SK-MEL-5 (cell line): ENCODE measurements at regions not wholly inside any gene's neighbourhood (a gene's known extent, or its start where the extent isn't known, plus 50 kb on each side); places are given as distances from the start of the nearest gene placed in this dataset.
"Not testable (repeated sequence)": the region's sequence is repeated elsewhere in the genome, so short reads cannot be mapped to it uniquely, and the experiment has no call there.

Source experiments
- DNase-seq: peaks from one replicate; pipeline ENCODE4 v3.0.0-alpha.2; 2016; ENCODE audit warnings: low read depth, low spot score
- in situ Hi-C: cut with HindIII; loops from 2 replicates; pipeline ENCODE4 v1.10.0; 2016; ENCODE audit warnings: low sequenced_read_pairs, high pct_unique_total_duplicates, low pct_unique_long_range_greater_than_20kb

DNA sequence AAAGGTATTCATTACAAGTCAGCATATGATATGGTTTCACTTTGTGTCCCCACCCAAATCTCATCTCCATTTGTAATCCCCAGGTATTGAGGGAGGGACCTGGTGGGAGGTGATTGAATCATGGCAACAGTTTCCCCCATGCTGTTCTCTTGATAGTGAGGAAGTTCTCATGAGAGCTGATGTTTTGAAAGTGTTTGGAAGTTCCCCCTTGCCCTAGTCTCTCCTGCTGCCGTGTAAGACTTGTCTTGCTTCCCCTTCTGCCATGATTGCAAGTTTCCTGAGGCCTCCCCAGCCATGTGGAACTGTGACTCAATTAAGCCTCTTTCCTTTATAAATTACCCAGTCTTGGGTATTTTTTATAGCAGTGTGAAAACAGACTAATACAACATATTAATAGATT is 213.7 kb upstream of the ADRA1D start:
- DNase-seq, in situ Hi-C loops: not testable (repeated sequence)

DNA sequence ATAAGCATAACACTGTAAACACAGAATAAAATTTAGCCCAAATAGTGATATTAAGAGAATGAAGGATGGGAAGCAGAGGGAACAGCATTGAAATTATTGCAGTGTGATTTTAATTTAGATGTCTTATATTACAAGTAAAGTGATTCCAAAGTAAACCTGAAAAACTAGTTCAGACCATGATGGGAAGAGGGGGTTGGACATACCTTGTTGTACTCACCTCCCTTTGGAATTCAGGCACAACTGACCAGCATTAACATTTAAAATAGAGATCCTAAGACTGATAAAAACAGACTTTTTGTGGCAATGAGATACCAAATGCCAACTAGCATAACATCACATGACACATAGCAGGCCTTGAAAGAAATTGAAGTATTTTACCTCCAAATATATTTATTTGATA is 210.0 kb upstream of the ADRA1D start:
- DNase-seq: no peak
- in situ Hi-C loops: no loop called here

DNA sequence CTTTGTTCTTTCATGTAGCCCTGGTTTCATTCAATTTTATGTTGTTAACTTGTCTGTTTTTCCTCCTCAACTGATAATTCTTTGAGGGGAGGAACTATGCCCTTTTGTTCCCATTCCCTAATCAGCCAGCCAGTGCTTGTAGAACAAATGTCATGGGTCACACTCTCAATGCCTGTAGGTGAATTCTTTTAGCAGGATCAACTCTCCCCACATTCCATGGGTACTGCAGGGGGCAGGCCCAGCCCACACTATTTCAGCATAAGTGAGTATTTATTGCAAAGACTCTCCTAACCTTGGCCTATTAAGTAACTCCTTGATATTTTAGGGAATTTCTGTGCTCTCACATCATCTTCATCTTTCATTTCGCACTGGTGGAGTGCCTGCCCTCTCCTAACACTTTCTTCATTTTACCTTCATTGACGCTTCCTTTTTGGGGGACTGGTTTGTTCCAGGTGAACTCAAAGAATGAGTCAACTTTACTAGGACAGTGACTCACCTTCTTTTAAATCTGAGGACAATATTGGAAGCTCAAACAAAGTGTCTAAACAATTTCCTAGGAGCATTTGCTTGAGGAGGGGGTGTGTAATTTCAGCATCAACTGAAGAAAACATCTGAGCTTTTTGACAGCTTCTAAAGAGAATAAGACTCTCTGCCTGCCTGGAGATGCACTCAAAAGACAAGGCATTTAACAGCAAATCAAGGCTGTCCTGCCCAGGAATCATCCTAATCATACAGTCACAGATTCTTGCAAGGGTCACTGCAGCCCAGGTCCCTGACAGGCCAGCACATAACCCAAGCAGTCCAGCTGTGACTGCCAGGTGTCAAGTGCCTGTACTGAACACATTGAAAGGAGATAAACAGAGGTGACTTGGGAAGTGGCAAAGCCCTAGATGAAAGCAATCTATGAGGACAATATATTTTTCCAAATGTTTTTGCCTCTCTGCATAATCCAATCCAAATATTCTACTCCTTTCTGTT is 208.8 kb upstream of the ADRA1D start:
- DNase-seq: no peak
- in situ Hi-C loops: no loop called here

DNA sequence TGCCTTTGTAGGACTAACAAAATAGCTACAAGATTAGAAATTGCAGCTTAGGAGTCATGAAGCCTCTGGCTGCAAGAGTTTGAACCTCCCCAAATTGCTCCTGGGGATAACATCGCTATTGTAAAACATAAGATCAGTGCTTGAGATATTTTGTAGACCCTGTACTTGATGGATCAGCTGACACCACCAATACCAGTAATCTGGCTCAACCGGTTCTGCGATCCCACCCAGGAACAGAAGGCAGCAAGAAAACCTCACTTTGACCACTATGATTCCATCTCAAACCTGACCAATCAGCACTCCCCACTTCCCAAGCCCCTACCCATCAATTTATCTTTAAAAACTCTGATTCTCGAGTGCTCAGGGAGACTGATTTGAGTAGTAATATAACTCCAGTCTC is 206.9 kb upstream of the ADRA1D start:
- DNase-seq: no peak
- in situ Hi-C loops: no loop called here

DNA sequence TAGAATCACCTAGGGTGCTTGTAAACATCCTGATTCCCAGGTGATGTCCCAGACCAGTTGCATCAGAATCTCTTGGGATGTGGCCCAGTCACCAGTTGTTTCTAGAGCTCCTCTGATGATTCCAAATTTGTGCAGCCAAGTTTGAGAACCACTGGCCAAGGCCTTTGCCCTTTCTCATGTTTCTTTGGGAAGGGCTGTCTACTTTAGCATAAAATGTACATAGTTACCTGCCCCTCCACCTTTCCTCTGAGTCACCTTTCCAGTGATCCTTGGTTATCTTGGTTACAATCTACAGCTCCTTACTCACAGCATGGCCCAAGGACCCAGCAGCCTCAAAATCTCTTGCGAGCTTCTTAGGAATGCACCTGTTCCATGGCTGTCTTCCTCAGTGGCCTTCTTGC is 206.2 kb upstream of the ADRA1D start:
- in situ Hi-C loops: no loop called here

DNA sequence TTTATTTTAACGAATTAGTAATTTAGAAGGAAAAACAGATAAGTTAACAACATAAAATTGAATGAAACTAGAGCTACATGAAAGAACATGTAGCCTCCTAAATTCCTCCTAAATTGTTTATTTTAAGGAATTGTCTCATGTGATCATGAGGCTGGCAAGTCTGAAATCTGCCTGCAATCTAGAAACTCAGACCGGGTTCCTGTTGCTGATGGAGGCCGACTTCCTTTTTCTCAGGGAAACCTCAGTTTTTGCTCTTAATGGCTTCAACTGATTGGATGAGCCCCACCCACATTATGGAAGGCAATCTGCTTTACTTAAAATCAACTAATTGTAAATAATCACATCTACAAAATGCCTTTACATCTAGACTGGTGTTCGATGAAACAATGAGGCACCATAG is 205.0 kb upstream of the ADRA1D start:
- in situ Hi-C loops: no loop called here
- no peak for DNase-seq

More for the DNA sequence above, 206.2 kb upstream of the ADRA1D start:
- DNase-seq: no peak

DNA sequence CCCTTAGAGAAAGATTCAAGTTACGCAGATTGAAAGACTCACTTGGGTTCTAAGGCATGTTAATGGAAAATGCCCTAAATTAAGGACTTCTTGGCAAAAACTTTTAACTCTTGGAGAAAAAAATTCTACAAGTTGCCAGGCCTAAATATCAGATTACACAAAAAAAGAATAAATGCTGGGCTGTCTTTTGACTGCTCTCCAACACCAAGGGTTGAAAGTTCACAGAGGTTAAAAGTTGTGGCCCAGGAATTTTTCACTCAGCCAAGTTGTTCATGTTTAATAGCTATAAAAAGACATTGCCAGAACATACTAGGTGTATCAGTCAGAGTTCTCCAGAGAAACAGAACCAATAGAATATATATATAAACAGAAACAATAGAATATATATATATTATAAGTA is 204.3 kb upstream of the ADRA1D start:
- DNase-seq: no peak

DNA sequence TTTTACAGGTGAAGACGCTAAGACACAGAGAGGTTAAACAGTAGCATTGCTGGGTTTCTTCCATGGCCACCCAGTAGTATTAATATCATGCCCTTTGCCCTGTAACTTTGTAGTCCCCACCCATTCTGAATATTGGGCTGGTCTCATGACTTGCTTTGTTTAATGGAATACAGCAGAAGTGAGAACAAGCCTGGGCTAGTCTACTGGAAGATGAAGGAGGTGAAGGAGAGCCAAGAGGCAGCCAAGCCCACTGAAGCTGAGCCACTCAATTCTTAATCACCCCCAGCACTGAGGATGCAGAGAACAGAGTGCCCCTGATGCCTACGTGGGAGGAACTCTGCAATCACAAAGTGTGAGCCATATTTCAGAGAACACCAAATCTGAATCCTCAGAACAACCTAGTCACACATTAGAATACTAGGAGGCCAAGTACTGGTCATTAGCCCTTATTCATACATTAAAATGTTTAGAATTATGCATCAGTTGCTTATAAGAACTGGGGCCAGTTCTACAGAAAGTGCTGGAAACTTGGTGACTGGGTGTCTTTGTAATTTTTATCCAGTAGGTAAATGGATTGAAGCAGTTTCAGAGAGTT is 202.5 kb upstream of the ADRA1D start:
- in situ Hi-C loops: no loop called here
- DNase-seq: no peak

More for the DNA sequence above, 204.3 kb upstream of the ADRA1D start:
- in situ Hi-C loops: no loop called here

DNA sequence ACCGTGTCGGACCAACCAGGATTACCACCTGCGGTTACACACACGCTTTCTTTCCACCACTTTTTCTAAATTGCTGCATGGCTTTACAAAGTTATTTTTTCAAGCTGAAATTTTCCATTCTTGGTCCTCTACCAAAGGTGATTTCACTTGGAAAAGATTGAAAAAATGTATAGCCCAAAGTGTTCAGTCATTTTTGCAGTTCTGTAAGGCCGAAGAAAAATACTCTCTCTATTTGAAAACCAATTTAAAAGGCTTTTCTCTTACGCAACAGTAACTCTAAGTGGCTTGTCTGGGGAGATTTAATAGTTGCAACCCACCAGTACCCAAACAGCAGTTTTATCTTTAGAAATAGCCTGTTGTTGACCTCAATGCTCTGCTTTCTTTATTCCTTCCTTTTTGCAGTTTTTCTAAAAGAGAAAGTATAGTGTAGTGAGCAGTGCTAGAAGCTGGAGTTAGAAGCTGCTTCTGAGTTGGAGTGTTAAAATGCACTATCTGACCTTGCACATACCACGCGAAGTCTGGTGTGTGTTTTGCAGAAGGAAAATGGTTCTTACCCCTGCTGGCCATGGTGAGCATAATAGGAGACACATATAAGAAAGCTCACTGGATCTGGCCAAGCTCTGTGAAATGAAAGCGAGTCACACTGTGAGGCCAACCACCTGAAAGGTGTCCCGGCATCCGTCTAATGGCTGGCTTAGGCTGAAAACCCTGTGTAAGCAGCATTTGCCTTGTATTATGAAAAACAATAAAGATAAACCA is 201.0 kb upstream of the ADRA1D start:
- in situ Hi-C loops: no loop called here
- peak; percentile 50 for DNase-seq

DNA sequence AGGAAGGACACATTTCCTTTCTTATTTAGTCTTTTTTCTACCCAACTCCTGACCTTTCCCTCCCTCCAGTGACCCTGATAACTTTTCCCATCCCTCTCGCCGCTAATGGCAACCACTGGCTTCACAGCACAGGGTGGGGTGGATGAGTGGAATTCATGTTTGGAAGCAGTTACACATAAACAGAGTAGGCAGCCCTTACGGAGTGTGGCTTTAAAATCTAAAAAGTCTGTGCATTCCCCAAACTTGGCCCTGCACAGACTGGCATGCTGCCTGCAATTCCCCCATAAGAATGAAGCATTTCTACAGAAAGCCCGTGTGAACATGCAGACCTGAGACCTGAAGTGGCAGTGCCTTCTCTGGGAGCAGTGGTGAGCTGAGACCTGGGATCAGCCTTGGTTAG is 196.7 kb upstream of the ADRA1D start:
- no peak for DNase-seq
- in situ Hi-C loops: no loop called here

DNA sequence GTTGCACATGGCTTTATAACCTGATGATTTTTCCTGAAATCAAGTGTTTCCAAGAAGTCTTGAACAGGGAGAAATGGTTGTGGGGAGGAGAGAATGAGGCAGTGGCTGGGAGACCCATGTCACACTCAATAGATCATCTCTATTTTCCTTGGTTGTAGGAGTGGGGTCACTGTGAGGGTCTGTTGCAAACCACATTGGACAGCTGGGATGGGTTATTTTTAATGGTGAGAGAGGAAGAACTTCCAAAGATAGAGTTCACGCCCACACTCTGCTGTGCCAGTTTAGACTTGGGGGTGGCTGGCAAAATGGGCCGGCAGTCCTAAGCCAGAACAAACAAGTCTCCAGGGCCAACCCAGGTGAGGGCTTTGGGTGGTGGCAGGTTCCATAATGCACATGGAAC is 196.2 kb upstream of the ADRA1D start:
- in situ Hi-C loops: no loop called here
- DNase-seq: no peak

DNA sequence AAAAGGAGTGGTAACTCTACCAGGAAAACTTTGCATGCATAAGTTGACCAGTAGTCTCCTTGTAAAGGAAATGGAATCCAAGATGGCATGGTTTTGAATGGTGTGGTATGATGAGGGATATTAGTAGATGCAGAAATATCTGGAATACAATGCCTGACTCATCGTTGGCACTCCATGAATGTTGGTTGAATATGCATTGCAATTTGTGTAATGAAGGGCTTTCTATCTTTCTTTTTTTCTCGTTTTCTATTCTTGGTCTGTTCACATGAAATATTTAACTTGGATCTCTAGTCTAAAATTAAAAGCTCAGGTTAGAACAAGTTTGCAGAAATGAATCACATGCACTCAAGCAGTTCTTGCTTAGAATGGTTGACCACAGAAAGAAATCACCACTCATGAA is 195.3 kb upstream of the ADRA1D start:
- in situ Hi-C loops: no loop called here
- no peak for DNase-seq

DNA sequence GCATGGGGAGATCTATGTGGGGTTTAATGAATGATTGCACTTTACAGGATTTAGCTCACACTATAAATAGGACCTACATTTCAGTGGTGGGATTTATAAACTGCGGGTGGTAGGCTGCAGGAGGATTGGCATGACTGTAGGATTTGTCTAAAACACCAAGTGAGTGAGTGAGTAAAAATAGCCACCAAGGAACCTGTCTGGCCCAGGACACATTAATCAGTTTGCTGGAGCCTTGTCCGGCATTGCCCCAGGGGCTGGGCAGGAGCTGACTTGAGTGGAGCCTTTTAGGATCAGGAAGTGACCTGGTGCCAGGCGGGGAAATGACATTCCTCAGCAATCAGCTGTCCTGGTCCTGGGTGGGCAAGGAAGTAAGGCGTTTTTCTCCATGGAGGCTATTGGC is 193.9 kb upstream of the ADRA1D start:
- no peak for DNase-seq
- in situ Hi-C loops: no loop called here

DNA sequence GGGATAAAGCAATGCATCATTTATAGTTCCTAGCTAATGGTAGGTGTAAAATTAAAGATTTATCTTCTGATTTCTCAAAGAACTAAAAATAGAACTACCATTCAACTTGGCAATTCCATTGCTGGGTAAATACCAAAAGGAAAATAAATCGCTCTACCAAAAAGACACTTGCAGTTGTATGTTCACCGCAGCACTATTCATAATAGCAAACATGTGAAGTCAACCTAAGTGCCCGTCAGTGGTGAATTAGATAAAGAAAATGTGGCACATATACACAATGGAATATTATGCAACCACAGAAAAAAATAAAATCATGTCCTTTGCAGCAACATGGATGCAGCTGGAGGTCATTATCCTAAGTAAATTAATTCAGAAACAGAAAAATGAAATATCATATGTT is 192.8 kb upstream of the ADRA1D start:
- in situ Hi-C loops: no loop called here
- no peak for DNase-seq

DNA sequence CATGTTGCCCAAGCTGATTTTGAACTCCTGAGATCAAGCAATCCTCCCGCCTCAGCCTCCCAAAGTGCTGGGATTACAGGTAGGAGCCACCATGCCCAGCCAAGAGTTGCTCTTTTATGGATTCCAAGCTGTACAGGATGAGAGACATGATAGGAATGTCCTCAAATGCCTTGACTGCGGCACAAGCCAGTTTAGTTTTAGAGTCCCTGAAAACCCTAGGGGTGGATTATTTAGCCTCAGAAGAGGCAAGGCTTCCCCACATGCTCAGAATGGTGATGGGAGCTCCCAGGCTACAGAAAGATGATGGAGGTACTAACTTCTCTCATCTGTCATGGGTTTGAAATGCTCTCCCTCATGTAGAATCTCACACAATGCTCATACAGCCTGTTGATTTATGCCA is 192.1 kb upstream of the ADRA1D start:
- no peak for DNase-seq
- in situ Hi-C loops: no loop called here

DNA sequence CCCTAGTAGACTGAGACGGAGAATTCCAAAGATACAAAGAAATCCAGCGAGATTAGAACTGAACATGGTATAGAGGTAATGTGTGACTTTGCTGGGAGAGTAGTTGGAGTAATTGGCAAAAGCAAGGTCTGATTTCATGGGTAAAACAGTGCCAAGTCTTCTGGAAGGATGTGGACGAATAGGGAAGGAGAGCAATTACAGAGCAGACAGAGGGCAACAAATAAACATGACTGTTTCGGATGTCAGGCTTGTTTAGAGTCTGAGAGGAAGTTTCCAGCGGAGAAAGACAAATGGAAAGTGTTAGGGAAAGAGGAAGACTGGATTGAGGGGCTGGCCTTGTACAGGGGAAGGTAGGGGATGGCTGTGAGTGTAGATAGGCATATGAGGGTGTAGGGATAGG is 190.4 kb upstream of the ADRA1D start:
- DNase-seq: no peak
- in situ Hi-C loops: no loop called here

DNA sequence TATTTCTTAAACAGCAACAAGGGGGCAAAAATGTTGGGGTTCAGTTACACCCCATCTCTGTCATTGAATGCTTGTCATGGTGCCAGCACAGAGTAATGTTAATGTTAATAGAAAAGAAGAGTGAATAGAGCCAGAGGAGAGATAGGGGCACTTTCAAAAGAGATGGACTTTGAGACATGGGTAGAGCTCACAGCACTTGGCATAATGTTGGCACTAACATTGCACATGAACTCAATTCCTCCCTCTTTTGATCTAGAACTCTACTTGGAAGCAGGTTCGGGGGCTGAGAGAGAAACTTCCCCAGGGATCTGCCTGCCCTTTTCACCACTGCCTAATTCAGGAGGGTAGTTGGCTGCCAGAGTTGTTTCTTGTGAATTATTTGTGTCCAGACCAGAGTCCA is 188.0 kb upstream of the ADRA1D start:
- in situ Hi-C loops: no loop called here
- DNase-seq: no peak

DNA sequence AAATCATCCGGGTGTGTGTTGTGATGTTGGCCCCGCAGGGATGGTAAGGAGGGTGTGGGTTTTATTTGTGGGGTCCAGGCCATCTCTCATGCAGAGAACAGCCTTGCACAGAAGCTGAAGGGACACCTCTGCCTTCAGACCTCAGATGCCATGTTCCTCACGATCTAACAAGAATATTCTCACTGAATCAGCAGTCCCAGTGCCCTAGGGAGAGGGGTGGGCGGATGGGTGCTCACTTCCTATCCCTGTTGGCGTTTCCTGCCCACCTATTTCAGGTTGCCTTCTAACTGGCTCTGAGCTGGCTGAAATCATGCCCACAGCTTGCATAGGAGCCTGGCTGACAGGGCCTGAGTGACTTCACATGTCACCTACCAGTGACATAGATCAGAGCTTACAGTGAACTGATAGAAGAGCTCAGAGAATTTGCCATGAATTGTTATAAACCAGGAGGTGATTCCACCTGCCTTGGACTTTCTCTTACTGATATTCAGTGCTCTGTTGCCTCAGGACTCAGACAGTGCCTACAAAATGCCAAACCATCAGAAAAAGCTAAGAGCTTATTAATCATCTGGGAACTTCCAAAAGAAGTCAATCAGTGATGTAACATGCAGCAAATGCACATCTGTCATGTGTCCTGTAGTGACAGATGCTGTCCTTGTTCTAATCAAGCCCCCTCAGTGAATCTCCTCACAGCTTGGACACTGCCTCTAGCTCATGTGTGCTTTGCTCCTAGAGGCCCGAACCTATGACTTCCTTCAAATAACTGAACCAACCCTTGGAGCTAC is 186.8 kb upstream of the ADRA1D start:
- in situ Hi-C loops: no loop called here
- DNase-seq: no peak
